Brain microvascular endothelial cell (primary cell): ENCODE measurements at regions not wholly inside any gene's neighbourhood (a gene's known extent, or its start where the extent isn't known, plus 50 kb on each side); places are given as distances from the start of the nearest gene placed in this dataset.
A peak's percentile ranks its signal among the peaks of the same experiment; 100 is the strongest.

Experiments
- DNase-seq: peaks from one replicate; pipeline ENCODE4 v3.0.0-alpha.2; 2020
- H3K27ac ChIP-seq: fragments of 250-450 bp; sonication (Bioruptor Pico); 2 replicates; pipeline ENCODE4 v1.5.1; 2020; ENCODE audit warnings: mild to moderate bottlenecking, moderate library complexity
- H3K27me3 ChIP-seq: fragments of 250-450 bp; sonication (Bioruptor Pico); replicated peaks from 2 replicates; pipeline ENCODE4 v1.5.1; 2020; ENCODE audit warnings: mild to moderate bottlenecking
- H3K36me3 ChIP-seq: fragments of 250-450 bp; sonication (Bioruptor Pico); replicated peaks from 2 replicates; pipeline ENCODE4 v1.5.1; 2020; ENCODE audit warnings: mild to moderate bottlenecking
- H3K4me3 ChIP-seq: 2 replicates; pipeline ENCODE4 v1.5.1; 2011; ENCODE audit warnings: low read depth, mild to moderate bottlenecking, control low read depth, low read length, moderate library complexity
- CTCF ChIP-seq: IDR thresholded peaks from 2 replicates; pipeline ENCODE4 v1.5.1; 2011; ENCODE audit warnings: low read depth, mild to moderate bottlenecking, moderate library complexity, low read length, control low read depth, inconsistent platforms; ENCODE audit errors: missing control alignments
- in situ Hi-C: cut with HindIII; loops from 2 replicates; pipeline ENCODE4 v1.10.0; 2017; ENCODE audit warnings: low sequenced_read_pairs, low pct_ligation_motif_present

- no peak overlapping the region for H3K4me3 ChIP-seq
- peak; percentile 22 for TF ChIP-seq CTCF
- H3K27me3 ChIP-seq, result no peaks in the 10 kb centered on the region
- no peak overlapping the region for H3K27ac ChIP-seq
- H3K36me3 ChIP-seq, result no peaks in the 10 kb centered on the region
- peak; percentile 48 for DNase-seq
- in situ Hi-C loops, result no loop called here
These were observed 51.2 kb upstream of the RGS7 start for GRCh38 chr1:241408170-241408569.
